IPS-NIHi7 (cell line): ENCODE measurements at regions not wholly inside any gene's neighbourhood (a gene's known extent, or its start where the extent isn't known, plus 50 kb on each side); places are given as distances from the start of the nearest gene placed in this dataset.

Experiments used
- DNase-seq: peaks from one replicate; pipeline ENCODE4 v3.0.0; 2012; ENCODE audit warnings: mixed read lengths; ENCODE audit errors: extremely low spot score

DNA sequence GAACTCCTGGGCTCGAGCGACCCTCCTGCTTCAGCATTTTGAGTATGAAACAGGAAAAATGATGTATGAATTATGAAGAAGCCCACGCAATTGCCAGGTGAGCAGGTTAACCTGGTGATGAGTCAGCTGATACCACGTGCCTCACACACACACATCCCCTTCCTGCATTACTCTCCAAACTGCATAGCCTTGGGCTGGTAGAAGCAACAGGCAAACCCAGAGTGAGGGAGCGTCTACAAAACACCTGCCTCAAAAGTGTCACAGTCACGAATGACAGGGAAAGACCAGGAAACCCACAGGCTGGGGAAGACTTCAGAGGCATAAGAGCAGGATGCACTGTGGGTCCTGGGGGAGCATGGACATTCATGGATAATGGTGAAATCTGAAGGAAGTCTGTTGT lies 192.8 kb upstream of the IRS2 start:
- peak; percentile 31 for DNase-seq

DNA sequence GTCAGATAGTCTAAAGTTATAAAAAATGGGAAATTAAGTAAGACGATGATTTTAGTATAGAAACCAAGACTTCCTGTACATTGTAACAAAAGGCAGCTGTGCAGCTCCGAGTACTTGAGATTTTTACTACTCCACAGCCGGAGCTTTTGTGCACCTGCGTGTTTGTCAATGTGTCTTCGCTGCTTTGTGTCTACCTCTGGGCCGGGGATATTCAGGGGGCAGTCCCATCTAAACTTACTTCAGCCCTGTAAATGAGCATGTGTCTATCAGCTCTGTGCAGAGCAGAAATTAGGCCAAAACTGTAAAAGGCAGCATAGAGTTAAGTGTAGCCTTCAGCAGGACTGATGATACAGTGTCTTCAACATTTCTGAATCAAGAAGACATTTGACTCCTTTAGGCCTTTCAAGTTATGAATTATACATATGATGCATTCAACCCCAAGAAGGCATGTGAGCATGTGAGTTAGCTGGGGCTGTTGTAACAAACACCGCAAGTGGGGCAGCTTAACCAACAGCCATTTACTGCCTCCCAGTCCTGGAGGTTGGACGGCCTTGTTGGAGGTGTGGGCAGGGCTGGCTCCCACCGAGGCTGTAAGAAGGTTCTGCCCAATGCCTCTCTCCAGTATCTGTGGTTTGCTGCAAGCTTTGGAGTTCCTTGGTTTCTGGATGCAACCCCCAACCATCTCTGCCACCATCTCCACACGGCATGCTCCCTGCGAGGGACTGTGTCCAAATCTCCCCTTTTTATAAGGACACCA lies 191.0 kb upstream of the IRS2 start:
- no peak for DNase-seq

DNA sequence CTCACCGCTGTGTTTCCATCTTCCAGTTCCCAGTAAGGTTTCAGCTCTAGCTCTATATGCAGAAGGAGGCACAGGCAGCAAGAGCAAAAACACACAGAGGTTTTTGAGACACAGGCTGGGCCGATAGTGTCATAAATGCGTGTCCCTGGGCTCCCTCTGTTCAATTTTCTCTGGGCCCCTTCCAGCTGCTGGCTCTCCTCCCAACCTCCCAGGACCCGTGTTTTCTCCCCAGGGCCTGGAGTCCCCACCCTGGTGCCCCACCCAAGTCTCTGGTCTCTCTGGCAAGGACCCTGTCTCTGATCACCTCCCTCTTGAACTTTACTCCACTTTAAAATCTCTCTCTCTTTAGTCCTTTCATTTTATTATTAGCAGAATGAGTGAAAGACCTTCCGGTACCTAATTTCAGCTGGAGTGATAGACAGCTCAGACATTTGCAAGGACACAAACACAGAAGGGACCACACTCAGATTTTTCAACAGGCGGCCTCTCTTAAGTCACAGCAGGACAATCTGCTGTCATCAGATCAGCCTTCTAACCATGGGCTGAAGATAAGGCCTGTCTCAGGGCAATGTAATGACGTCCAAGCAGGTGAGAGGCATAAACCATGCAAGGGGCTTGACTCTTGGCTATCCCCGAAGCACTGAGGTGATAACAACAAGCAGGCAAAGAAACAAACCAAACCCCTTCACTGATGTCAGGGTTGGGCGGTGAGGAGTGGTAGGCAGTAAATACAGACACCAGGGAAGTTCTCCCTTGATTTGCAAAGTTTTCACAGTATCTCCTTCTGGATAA lies 190.0 kb upstream of the IRS2 start:
- no peak for DNase-seq

DNA sequence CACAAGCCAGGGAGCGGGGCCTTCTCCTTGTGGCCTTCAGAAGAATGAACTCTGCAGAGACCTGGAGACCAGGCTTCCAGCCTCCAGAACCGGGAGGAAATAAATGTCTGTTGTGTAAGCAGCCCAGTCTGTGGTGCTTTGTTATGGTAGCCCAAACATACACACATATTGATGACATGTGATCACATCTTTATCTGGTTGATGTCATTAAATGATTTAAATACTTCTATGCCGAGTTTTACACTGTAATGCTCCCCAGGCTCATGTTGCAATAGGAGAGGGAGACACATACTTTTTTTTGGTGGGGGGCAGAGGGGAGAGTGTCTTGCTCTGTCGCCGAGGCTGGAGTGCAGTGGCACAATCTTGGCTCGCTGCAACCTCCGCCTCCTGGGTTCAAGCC lies 188.0 kb upstream of the IRS2 start:
- DNase-seq, result no peak

DNA sequence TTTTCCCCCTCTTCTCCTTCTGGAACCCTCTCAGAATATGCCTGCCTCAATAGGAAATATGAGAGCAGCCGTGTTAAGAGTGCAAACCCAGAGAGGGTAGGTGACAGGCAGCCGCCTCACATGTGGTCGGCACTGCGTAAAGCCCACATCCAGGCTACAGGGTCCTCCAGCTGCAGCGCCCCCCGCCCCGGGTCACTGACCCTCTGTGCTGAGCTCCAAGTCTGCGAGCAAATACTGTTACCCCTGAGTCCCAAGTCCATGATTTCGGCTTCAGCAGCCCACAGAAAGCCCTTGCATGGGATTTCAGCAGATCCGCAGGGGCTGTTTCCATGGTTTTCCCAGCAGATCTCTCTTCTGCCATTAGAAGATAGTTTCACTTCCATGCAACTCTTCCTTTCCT lies 186.9 kb upstream of the IRS2 start:
- no peak for DNase-seq

DNA sequence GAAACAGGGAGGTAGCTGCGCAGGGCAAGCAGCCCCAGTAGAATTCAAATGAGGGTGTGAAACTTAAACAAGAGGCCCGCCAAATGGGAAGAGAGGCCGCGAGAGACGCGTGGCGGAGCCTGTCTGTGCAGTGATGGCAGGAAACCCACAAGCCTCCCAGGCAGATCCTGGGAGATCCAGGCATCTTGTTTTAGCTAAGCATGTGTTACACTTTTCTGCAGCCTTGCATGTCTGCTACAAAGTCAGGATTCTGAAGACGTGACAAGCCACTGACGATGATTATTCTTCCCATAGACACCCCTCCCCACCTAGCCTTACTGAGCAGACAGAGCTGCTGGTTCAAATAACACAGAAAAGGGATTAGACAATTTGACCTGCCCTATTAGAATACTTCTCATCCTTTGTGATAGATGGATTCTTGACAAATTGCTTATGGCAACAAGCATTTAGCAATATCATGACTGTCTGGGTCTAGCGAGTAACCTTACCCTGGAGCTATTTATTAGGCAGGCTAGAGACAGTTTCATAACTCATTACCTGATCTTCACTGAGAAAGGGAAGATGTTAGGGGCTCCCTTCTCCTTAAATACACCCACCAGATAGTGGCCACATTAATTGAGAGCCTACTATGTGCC lies 185.2 kb upstream of the IRS2 start:
- DNase-seq, result no peak

DNA sequence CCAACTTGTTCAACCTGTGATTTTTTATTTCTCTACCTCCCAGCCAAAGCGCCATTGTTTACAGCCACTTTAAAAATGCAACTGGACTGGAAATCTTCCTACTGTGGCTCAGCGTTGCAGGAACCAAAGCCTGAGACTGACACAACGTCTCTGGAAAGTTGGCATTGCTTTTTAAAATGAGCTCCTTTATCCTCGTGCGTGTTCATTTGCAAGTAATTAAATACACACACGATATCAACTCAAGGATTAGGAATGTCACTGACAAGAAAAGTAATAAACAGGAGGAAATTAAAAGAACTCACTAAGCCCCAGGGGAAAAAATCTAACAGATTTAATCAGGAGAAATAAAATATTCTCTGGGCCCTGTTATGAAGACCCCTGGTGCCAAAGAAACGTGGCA lies 184.6 kb upstream of the IRS2 start:
- no peak for DNase-seq

DNA sequence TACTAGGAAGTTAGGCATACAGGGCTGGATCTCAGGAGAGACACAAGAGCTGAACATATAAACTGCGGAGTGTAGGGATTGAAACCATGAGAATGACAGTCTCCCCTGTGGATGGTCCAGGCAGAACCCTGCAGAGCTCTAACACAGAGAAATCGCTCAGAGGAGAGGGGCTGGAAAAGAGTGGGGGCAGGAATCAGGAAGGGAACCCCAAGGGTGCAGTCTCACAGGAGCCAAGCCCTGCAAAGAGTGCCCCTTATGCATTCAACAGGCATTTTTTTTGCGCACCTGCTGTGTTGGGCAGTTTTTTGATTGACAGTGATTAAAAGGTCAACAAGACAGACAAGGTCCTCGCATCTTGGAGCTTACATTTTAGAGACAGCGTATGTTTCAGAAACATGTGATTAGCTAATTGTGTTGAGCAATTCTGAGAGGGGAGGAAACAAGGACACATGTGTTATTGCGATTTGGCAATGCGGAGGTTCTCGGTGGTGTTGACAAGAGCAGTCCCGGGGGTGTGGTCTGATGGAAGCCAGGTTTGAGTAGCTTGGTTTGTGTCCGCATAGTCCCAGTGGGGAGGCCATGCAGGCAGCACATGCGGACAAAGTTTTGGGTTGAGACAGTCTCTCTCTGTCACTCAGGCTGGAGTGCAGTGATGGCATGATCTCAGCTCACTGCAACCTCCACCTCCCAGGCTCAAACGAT lies 182.6 kb upstream of the IRS2 start:
- DNase-seq, result no peak

DNA sequence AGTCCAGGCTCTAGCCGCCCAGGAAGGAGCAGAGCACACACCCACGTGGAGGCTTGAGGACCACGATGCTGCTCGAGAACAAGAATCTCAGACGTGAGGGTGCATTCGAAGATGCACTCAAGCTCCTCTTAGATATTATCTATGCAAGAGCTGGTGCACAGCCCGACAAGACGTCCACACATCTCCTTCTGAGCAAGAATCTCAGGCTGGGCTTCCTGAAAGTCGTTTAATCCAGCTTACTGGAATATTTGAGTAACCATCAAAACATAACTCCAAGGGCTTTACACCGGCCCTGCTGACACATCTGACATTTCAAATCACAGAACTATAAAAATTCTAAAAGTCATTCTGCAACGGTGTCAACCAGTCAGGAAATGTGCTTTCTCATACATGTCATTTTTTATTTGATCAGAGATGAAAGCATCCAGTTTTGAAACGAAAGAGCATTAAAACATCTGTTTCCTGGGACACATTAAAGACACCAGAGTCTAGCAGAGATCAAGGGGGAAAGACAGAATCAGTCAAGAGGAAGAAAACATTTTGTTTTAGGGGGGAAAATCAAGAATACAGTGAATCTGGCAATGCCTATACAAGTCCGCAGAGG lies 177.7 kb upstream of the IRS2 start:
- no peak for DNase-seq

DNA sequence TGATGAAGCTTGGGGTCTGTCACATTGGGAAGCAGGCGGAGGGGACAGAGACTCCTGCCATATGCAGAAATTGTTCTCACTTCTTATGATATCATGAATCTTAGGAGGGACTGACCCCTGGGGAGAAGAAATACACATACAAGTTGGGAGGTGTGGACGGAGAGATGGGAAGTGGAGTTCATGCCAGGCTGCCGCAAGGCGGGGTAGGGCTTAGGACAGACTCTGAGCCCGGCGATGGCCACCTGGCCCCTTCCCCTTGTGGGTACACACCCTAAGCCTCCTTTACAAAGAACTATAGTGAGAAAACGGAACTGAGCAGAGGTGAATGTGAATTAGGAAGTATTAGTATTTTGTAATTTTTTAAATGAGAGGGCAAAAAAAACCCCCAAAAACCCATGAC lies 177.0 kb upstream of the IRS2 start:
- no peak for DNase-seq

DNA sequence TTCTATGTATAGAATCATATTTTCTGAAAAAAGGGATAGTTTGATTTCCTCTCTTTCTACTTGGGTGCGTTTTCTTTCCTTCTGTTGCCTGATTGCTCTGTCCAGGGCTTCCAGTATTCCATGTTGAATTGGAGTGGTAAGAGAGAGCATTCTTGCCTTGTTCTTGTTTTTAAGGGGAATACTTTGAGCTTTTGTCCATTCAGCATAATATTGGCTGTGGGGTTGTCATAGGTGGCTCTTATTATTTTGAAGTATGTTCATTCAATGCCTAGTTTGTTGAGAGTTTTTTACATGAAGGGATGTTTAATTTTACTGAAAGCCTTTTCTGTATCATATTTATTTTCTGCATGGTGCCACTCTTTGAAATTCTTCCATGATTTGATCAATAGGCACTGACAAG lies 173.5 kb upstream of the IRS2 start:
- DNase-seq, result no peak

DNA sequence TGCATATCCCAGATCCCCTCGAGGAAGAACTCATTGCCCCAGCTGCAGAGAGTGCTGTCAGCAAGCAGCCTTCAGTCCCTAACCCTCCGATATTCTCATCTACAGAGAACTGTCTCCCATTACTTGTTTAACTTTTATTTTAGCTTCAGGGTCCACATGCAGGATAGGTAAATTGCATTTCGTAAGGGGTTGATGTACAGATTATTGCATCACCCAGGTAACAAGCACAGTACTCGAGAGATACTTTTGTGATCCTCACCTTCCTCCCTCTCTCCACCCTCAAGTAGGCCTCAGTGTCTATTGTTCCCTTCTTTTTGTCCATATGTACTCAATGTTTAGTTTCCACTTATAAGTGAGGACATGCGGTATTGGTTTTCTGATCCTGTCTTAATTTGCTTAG lies 171.5 kb upstream of the IRS2 start:
- no peak for DNase-seq

DNA sequence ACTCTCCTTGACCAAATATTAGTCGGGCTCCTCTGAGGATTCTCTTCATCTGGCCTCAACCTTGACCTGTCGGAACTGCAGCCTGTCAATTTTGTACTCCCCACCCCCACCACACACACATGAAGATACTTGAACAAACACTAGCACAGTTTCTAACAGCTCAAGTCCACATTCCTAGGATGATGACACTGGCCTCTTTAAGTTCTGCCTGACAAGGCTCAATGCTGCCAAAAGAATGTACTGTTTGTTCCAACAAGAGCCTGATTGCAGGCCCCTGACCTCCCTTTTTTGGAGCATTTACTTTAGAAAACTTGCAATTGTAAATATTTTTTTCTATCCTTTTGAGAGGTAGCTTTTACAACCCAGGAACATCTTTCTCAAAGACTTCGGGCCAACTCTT lies 169.2 kb upstream of the IRS2 start:
- DNase-seq, result no peak

DNA sequence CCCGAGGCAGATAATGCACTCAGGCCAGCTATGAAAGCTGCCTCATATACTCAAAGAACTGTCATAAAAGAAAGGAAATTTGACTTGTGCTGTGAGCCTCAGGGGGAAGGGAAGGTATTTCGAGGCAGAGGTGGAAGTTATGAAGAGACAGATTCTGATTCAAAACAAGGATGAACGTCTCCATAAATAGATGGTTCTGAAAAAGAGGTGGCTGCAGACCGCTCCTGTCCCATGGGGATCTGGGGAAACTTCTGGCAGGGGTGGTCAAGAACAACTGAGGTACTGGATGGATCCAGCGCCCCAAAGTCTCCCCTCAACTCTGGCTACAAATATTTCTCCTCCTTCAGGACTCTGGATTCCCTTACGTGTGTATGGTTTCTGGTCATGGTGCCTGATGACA lies 168.1 kb upstream of the IRS2 start:
- DNase-seq, result no peak

DNA sequence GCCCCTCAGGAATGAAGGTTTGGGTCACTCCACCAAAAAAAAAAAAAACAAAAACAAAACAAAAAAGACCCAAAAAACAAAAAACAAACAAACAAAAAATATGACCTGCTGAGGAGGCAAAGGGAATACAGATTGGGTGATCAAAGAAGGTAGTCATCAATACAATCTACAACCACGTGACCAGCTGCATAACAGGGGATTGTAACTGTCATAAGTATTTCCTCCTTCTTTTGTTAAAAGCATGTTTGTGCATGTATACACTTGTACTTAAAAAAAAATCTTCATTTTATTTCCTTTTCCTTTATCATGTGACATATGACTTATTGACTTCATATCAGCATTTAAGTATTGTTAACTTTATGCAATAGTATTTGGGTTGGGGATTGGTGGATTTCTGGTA lies 165.1 kb upstream of the IRS2 start:
- no peak for DNase-seq

DNA sequence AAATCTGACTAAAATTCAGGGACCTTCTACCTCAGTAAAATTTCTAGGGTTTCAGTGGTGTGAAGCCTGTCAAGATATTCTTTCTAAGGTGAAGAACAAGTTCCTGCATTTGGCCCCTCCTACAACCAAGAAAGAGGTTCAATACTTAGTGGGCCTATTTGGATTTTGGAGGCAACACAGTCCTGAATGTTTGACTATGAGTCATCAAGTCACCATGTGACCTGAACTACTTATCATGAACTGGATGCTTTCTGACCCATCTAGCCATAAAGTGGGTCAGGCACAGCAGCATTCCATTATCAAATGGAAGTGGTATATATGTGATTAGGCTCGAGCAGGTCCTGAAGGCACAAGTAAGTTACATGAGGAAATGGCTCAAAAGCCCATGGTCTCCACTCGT lies 163.0 kb upstream of the IRS2 start:
- no peak for DNase-seq

DNA sequence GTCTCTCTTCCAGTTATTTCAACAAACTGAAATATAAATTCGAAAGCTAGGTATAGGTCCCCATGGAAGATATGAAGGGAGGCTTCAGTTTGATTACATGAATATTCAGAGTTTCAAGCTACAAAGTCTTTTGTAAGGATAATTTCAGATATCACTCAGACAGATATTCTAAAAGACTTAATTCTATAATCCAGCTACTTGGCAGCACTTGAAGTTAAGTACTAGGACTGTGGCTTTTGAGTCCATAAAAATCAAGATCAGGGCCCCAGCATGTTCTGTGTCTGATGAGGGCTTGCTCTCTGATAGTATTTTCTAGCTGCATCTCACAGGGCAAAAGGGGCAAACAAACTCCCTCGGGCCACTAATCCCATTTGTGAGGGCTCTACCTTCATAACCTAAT lies 160.6 kb upstream of the IRS2 start:
- no peak for DNase-seq

DNA sequence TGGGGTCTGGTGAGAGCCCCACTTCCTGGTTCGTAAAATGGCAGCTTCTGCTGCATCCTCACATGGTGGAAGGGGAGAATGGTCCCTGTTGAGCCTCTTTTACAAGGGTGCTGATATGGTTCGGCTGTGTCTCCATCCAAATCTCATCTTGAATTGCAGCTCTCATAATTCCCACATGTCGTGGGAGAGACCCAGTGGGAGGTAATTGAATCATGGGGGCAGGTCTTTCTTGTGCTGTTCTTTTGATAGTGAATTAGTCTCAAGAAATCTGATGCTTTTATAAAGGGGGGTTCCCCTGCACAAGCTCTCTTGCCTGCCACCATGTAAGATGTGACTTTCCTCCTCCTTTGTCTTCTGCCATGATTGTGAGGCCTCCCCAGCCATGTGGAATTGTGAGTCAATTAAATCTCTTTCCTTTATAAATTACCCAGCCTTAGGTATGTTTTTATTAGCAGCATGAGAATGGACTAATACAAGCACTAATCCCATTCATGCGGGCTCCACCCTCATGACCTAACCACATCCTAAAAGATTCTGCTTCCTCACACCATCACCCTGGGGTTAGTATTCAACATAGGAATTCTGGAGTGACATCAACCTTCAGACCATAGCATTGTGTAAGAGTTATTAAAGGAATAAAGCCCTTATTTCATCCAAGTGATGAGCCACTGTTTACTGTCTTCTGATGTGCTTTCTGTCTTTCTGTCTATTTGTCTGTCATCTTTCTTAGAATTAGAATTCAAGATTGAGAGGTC lies 159.0 kb upstream of the IRS2 start:
- DNase-seq, result no peak

DNA sequence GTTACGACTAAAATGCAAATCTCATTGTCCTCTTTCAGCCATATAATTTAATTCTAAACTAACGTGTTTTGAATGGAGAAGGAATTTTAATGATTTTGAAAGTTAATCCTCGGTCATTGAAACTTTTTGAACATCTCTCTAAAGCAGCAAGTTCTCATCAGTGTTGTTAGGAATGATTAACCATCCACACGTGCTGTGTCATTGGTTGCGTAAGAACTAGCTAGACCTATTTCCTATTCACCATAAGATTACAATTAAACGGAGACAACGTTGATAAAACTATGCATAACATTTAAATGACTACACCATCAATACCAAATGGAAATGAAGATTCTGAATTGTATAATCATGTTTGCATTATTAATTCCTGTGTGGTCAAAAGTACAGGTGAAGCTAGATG lies 155.6 kb upstream of the IRS2 start:
- no peak for DNase-seq

DNA sequence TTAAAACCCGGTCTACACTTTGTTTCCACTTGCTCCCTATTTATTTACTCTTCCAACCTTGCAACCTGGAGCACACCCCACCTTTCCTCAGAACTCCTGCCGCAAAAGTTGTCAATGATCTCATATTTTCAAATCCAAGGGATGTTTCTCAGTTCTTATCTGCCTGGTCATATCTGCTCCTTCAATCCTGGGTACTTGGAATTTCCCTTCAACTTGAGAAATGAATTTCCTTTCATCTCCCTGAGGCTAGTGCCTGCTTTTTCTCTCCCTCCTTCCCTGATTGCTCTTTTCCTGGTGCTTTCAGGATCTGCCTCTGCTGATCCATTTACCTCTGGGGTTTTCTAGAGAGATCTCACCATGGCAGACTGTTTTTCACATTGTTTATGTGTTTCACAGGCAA lies 154.8 kb upstream of the IRS2 start:
- DNase-seq, result no peak

DNA sequence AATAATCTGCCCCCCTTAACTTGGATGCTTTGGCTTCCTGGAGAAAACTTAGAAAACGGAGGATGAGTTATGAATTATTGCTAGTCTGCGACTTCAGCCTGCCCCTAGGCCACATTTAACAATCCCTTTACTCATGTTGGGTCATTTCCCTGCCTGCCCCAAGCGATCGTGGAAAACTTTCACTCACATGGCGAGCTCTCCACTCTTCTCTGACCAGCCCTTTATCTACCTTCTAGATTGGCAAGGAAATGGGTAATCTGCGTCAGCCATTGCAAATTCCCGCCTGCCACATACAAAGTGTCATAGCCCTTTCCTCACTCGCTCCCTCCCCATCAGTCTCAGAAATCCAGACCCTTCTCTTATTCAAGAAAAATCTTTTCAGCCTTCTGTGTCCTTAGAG lies 154.3 kb upstream of the IRS2 start:
- DNase-seq, result no peak
